ENCODE measurements at regions not wholly inside any gene's neighbourhood (a gene's known extent, or its start where the extent isn't known, plus 50 kb on each side); places are given as distances from the start of the nearest gene placed in this dataset.
"Not testable (repeated sequence)": the region's sequence is repeated elsewhere in the genome, so short reads cannot be mapped to it uniquely, and the experiment has no call there.

- DNase-seq (ENCODE audit: low spot score) = not testable (repeated sequence)
These were observed 442.6 kb downstream of the TMEM121 start for GRCh38 chr14:105969026-105969425.

- DNase-seq (ENCODE audit: low spot score) = not testable (repeated sequence)
These were observed 444.4 kb downstream of the TMEM121 start for GRCh38 chr14:105970821-105971220.

- no peak for DNase-seq (ENCODE audit: low spot score)
These were observed 445.5 kb downstream of the TMEM121 start for GRCh38 chr14:105971593-105972500.

- no peak for DNase-seq (ENCODE audit: low spot score)
These were observed 448.5 kb downstream of the TMEM121 start for GRCh38 chr14:105974902-105975301.

GRCh38 chr14:105978618-105979295, 452.4 kb downstream of the TMEM121 start:
- no peak for DNase-seq (ENCODE audit: low spot score)

- no peak for DNase-seq (ENCODE audit: low spot score)
These were observed 453.1 kb downstream of the TMEM121 start for GRCh38 chr14:105979446-105979845.

GRCh38 chr14:105980224-105980623, 453.8 kb downstream of the TMEM121 start:
- DNase-seq (ENCODE audit: low spot score) = no peak

GRCh38 chr14:105981517-105982302, 455.3 kb downstream of the TMEM121 start:
- DNase-seq (ENCODE audit: low spot score) = not testable (repeated sequence)

GRCh38 chr14:105982664-105983063, 456.3 kb downstream of the TMEM121 start:
- DNase-seq (ENCODE audit: low spot score) = no peak

- no peak for DNase-seq (ENCODE audit: low spot score)
These were observed 460.5 kb downstream of the TMEM121 start for GRCh38 chr14:105986894-105987284.

- no peak for DNase-seq (ENCODE audit: low spot score)
These were observed 461.2 kb downstream of the TMEM121 start for GRCh38 chr14:105987563-105987962.

- no peak for DNase-seq (ENCODE audit: low spot score)
These were observed 463.4 kb downstream of the TMEM121 start for GRCh38 chr14:105989566-105990302.

GRCh38 chr14:105991677-105992076, 465.3 kb downstream of the TMEM121 start:
- not testable (repeated sequence) for DNase-seq (ENCODE audit: low spot score)

GRCh38 chr14:105993814-105994213, 467.4 kb downstream of the TMEM121 start:
- DNase-seq (ENCODE audit: low spot score) = no peak

GRCh38 chr14:105995011-105995710, 468.8 kb downstream of the TMEM121 start:
- not testable (repeated sequence) for DNase-seq (ENCODE audit: low spot score)

- not testable (repeated sequence) for DNase-seq (ENCODE audit: low spot score)
These were observed 472.2 kb downstream of the TMEM121 start for GRCh38 chr14:105998597-105998996.

- no peak for DNase-seq (ENCODE audit: low spot score)
These were observed 473.1 kb downstream of the TMEM121 start for GRCh38 chr14:105999361-106000028.

GRCh38 chr14:106000029-106000511, 473.7 kb downstream of the TMEM121 start:
- DNase-seq (ENCODE audit: low spot score) = not testable (repeated sequence)

GRCh38 chr14:106001277-106001676, 474.9 kb downstream of the TMEM121 start:
- not testable (repeated sequence) for DNase-seq (ENCODE audit: low spot score)

GRCh38 chr14:106003351-106003750, 477.0 kb downstream of the TMEM121 start:
- no peak for DNase-seq (ENCODE audit: low spot score)

All from AG20443 (cell line).